K562 (cell line): ENCODE measurements at regions not wholly inside any gene's neighbourhood (a gene's known extent, or its start where the extent isn't known, plus 50 kb on each side); places are given as distances from the start of the nearest gene placed in this dataset.
A peak's percentile ranks its signal among the peaks of the same experiment; 100 is the strongest.

Source experiments
- ATAC-seq: fragments of 200-7000 bp; cut with Tn5 transposase; 3 replicates; pipeline ENCODE4 v1.9.1; 2020; ENCODE audit warnings: moderate library complexity
- BruUV-seq: library from RNA; stranded (reverse); fragments of 400-500 nt; replicated peaks from 2 replicates; lab custom pipeline; 2021; lab: Mats Ljungman, UMichigan
- CTCF ChIA-PET: fragments of 300-600 bp; formaldehyde crosslinking; extraction: SDS; loops from one replicate; lab custom pipeline; 2021; ENCODE audit warnings: low intra/inter-chr PET ratio; lab: Yijun Ruan, JAX
- POLR2A ChIA-PET: fragments of 300-600, 350-650 bp; sonication (Branson Sonifier 250); formaldehyde crosslinking; extraction: SDS; loops from one replicate; lab custom pipeline; 2021; ENCODE audit warnings: antibody characterized with exemption, inconsistent platforms; lab: Yijun Ruan, JAX
- DNase-seq, 4 experiments: peaks; one replicate each; pipeline versions ENCODE4 v3.0.0 to v3.0.0-alpha.2; 2011 to 2018; ENCODE audit warnings: low spot score in 3 of 4, mixed read lengths in 3 of 4; ENCODE audit errors: extremely low read depth in 1 of 4
- FAIRE-seq: peaks from 2 replicates; lab custom pipeline; 2011; peaks lifted over from hg19 to GRCh38; lab: Jason Lieb, UNC
- H2AFZ ChIP-seq: 2 replicates; pipeline ENCODE4 v1.6.0; 2011; ENCODE audit warnings: low read depth, low read length, control low read depth, inconsistent platforms
- H3K27ac ChIP-seq: fragments of 200-600 bp; 3 replicates; pipeline ENCODE4 v1.8.0; 2011; ENCODE audit warnings: low read depth, mild to moderate bottlenecking, control low read depth, inconsistent platforms, low read length, moderate library complexity, mixed read lengths; ENCODE audit errors: extremely low read depth
- H3K27me3 ChIP-seq, 2 experiments: fragments of 300-600 bp in 1 of 2; 2 replicates in 1 of 2; 3 replicates in 1 of 2; pipeline versions ENCODE4 v1.6.0 to v1.8.0; 2011; ENCODE audit warnings: inconsistent platforms in 2 of 2, low read length in 2 of 2, mild to moderate bottlenecking in 1 of 2, mixed read lengths in 1 of 2, moderate library complexity in 1 of 2; ENCODE audit not compliant: control insufficient read depth in 2 of 2, insufficient read depth in 2 of 2
- H3K36me3 ChIP-seq: fragments of 300-600 bp; 3 replicates; pipeline ENCODE4 v1.8.0; 2011; ENCODE audit warnings: mild to moderate bottlenecking, low read length, inconsistent platforms; ENCODE audit not compliant: control insufficient read depth, insufficient read depth
- H3K4me1 ChIP-seq, 2 experiments: fragments of 200-600 bp in 1 of 2; replicated peaks in 1 of 2; 2 replicates in 1 of 2; 3 replicates in 1 of 2; pipeline versions ENCODE4 v1.5.1 to v1.8.0; 2011; ENCODE audit warnings: inconsistent platforms in 2 of 2, low read length in 2 of 2, mild to moderate bottlenecking in 1 of 2, mixed read lengths in 1 of 2, moderate library complexity in 1 of 2; ENCODE audit not compliant: control insufficient read depth in 2 of 2, insufficient read depth in 2 of 2
- H3K4me2 ChIP-seq: 2 replicates; pipeline ENCODE4 v1.6.1; 2011; ENCODE audit warnings: low read length, control low read depth, inconsistent platforms, mixed read lengths; ENCODE audit not compliant: insufficient read depth
- H3K4me3 ChIP-seq: fragments of 200-600 bp; sonication (generic), shearing (Covaris generic); 2 replicates; pipeline ENCODE4 v1.5.1; 2016; ENCODE audit warnings: control low read depth, inconsistent platforms
- H3K79me2 ChIP-seq: fragments of 200-600 bp; 3 replicates; pipeline ENCODE4 v1.8.0; 2011; ENCODE audit warnings: low read length, inconsistent platforms; ENCODE audit not compliant: control insufficient read depth, insufficient read depth
- H3K9ac ChIP-seq, 2 experiments: 2 replicates each; pipeline versions ENCODE4 v1.6.0 to v1.6.1; 2011; ENCODE audit warnings: low read depth in 2 of 2, low read length in 2 of 2, control low read depth in 1 of 2, inconsistent platforms in 1 of 2, mild to moderate bottlenecking in 1 of 2, mixed read lengths in 1 of 2; ENCODE audit not compliant: insufficient read depth in 1 of 2
- H3K9me1 ChIP-seq: one replicate; pipeline ENCODE4 v1.6.0; 2011; ENCODE audit warnings: inconsistent platforms, mild to moderate bottlenecking, low read length, moderate library complexity; ENCODE audit not compliant: control insufficient read depth, insufficient read depth
- H3K9me3 ChIP-seq: replicated peaks from 2 replicates; pipeline ENCODE4 v1.5.1; 2011; ENCODE audit warnings: low read depth, low read length, inconsistent platforms; ENCODE audit not compliant: control insufficient read depth, insufficient read depth
- H4K20me1 ChIP-seq: replicated peaks from 2 replicates; pipeline ENCODE4 v1.6.1; 2011; ENCODE audit warnings: low read length, inconsistent platforms, mixed read lengths; ENCODE audit not compliant: control insufficient read depth, insufficient read depth
- ARID1B ChIP-seq: fragments of 450-650 bp; IDR thresholded peaks from 2 replicates; pipeline ENCODE4 v1.6.1; 2016; ENCODE audit warnings: antibody characterized with exemption, mild to moderate bottlenecking, inconsistent platforms
- BACH1 ChIP-seq: fragments of 200-800 bp; sonication (Bioruptor generic); IDR thresholded peaks from 2 replicates; pipeline ENCODE4 v1.6.1; 2016; ENCODE audit warnings: missing genetic modification characterization, missing compliant biosample characterization
- BRCA1 ChIP-seq, 2 experiments: fragments of 450-650 bp in 1 of 2; sonication (generic) in 1 of 2; formaldehyde crosslinking in 1 of 2; IDR thresholded peaks; 2 replicates each; pipeline versions ENCODE4 v1.5.0 to v1.6.1; 2017 to 2020; ENCODE audit warnings: mild to moderate bottlenecking in 1 of 2, missing genetic modification reagents in 1 of 2
- CHAMP1 ChIP-seq: fragments of 450-650 bp; IDR thresholded peaks from 2 replicates; pipeline ENCODE4 v1.6.1; 2016; ENCODE audit warnings: mild to moderate bottlenecking
- KLF6 ChIP-seq: fragments of 250-450 bp; sonication (Bioruptor Pico); IDR thresholded peaks from 2 replicates; pipeline ENCODE4 v1.4.0; 2020; ENCODE audit warnings: mild to moderate bottlenecking, moderate library complexity, borderline replicate concordance
- LARP7 ChIP-seq: fragments of 450-650 bp; IDR thresholded peaks from 2 replicates; pipeline ENCODE4 v1.6.1; 2016
- NFE2 ChIP-seq: IDR thresholded peaks from 2 replicates; pipeline ENCODE4 v1.6.1; 2014; ENCODE audit warnings: antibody characterized with exemption, low read depth
- PHF21A ChIP-seq: fragments of 450-650 bp; IDR thresholded peaks from 2 replicates; pipeline ENCODE4 v1.6.1; 2017; ENCODE audit warnings: low read depth, borderline replicate concordance
- SMAD4 ChIP-seq: fragments of 250-450 bp; sonication (Bioruptor Pico); conservative IDR thresholded peaks from 2 replicates; pipeline ENCODE4 v1.8.0; 2021; ENCODE audit warnings: inconsistent platforms, mild to moderate bottlenecking, moderate library complexity
- SMARCA4 ChIP-seq: fragments of 450-650 bp; IDR thresholded peaks from 2 replicates; pipeline ENCODE4 v1.6.1; 2016
- SMARCC2 ChIP-seq: fragments of 450-650 bp; IDR thresholded peaks from 2 replicates; pipeline ENCODE4 v1.6.1; 2017; ENCODE audit warnings: antibody characterized with exemption, moderate library complexity, mild to moderate bottlenecking, low read depth
- SMC3 ChIP-seq: conservative IDR thresholded peaks from 2 replicates; pipeline ENCODE4 v1.6.1; 2011; ENCODE audit warnings: low read depth, low read length, improper control_type of control experiment; ENCODE audit not compliant: insufficient read depth
- THRB ChIP-seq: fragments of 450-650 bp; formaldehyde crosslinking; conservative IDR thresholded peaks from 2 replicates; pipeline ENCODE4 v1.4.0; 2022; ENCODE audit warnings: mild to moderate bottlenecking, missing genetic modification characterization
- WGBS: fragments of 100-300 bp; shearing (Covaris generic); methylation state at CpG from one replicate; pipeline ENCODE4 v1.1.6; 2016; ENCODE audit warnings: low coverage, mixed read lengths; ENCODE audit not compliant: insufficient coverage; ENCODE audit errors: missing lambda C conversion rate; 5-methylcytosine and 5-hydroxymethylcytosine counted together
- in situ Hi-C: fragments of 300-500 bp; cut with MboI; formaldehyde crosslinking; loops from 4 replicates; pipeline ENCODE4 v1.15.0; 2018; ENCODE audit warnings: inconsistent platforms, mixed read lengths
- intact Hi-C: fragments of 100-400 bp; cut with micrococcal nuclease; formaldehyde crosslinking; loops from 2 replicates; pipeline ENCODE4 v1.14.2; 2022
- TF ChIP-seq, protein P1 (sequence below): fragments of 450-650 bp; IDR thresholded peaks from one replicate; pipeline ENCODE4 v1.6.1; 2018; ENCODE audit warnings: mild to moderate bottlenecking, moderate library complexity; ENCODE audit not compliant: partially characterized antibody

- TF ChIP-seq CHAMP1: peak; percentile 58; the same call in 1 of the 2 replicates
- TF ChIP-seq, protein P1, sequence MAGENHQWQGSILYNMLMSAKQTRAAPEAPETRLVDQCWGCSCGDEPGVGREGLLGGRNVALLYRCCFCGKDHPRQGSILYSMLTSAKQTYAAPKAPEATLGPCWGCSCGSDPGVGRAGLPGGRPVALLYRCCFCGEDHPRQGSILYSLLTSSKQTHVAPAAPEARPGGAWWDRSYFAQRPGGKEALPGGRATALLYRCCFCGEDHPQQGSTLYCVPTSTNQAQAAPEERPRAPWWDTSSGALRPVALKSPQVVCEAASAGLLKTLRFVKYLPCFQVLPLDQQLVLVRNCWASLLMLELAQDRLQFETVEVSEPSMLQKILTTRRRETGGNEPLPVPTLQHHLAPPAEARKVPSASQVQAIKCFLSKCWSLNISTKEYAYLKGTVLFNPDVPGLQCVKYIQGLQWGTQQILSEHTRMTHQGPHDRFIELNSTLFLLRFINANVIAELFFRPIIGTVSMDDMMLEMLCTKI: no peak
- peak; percentile 98 for TF ChIP-seq SMARCA4
- no peak for TF ChIP-seq PHF21A
- peak; percentile 46; the same call in 1 of the 2 replicates for TF ChIP-seq SMAD4 (CRISPR knock-in tag)
- peak; percentile 92 for TF ChIP-seq SMARCC2
- 0 out of 2 replicates have a peak, but pooled peaks have one; percentile 52 for TF ChIP-seq BACH1 (tag)
- TF ChIP-seq LARP7: no peak
- TF ChIP-seq, all 486 proteins: peak for 90
These were observed 78.1 kb upstream of the SETMAR start (continued) for GRCh38 chr3:4225005-4225471.

GRCh38 chr3:4228295-4228694 is 74.9 kb upstream of the SETMAR start:
- intact Hi-C loops (no loop called here), in situ Hi-C loops (no loop called here)
- H3K4me2 ChIP-seq: no peak overlapping the region
- H3K27ac ChIP-seq: no peak overlapping the region
- no peak for ATAC-seq
- no peaks in the 10 kb centered on the region for H3K9me3 ChIP-seq
- POLR2A ChIA-PET: no interaction called here
- H4K20me1 ChIP-seq: no peaks in the 10 kb centered on the region
- TF ChIP-seq SMC3: no peak
- TF ChIP-seq KLF6 (CRISPR knock-in tag): no peak
- no peak for TF ChIP-seq THRB (CRISPR knock-in tag)
- TF ChIP-seq ARID1B: no peak
- TF ChIP-seq NFE2: no peak
- no peak for TF ChIP-seq BRCA1 (IDR thresholded peaks at IDR 0.05)
- no peak for TF ChIP-seq BRCA1 (CRISPR knock-in tag; IDR thresholded peaks at IDR 0.05)
- no peak overlapping the region for H2AFZ ChIP-seq
- no peak for DNase-seq
- H3K36me3 ChIP-seq: no peaks in the 10 kb centered on the region
- no peak overlapping the region for H3K9ac ChIP-seq
- H3K4me3 ChIP-seq: no peak overlapping the region
- no peak for FAIRE-seq
- CTCF ChIA-PET: no interaction called here
- no peaks in the 10 kb centered on the region for H3K9me1 ChIP-seq
- peaks cover 3 to 29% of the 10 kb centered on the region in 2 experiments; a peak in 3 of 5 replicates for H3K4me1 ChIP-seq
- WGBS: 11% methylated on average over 2 of the region's 2 CpGs
- no TSS peak for BruUV-seq
- H3K79me2 ChIP-seq: no peaks in the 10 kb centered on the region
- no peaks in the 10 kb centered on the region for H3K27me3 ChIP-seq
